IMR-90 (cell line): ENCODE measurements at regions not wholly inside any gene's neighbourhood (a gene's known extent, or its start where the extent isn't known, plus 50 kb on each side); places are given as distances from the start of the nearest gene placed in this dataset.
A peak's percentile ranks its signal among the peaks of the same experiment; 100 is the strongest.

Source experiments
- ATAC-seq: fragments of 200-7000 bp; cut with Tn5 transposase; 2 replicates; pipeline ENCODE4 v1.9.1; 2020; ENCODE audit warnings: low read depth, mild to moderate bottlenecking, moderate library complexity
- BruUV-seq: library from RNA; stranded (reverse); fragments of 400-500 nt; replicated peaks from 2 replicates; lab custom pipeline; 2021; lab: Mats Ljungman, UMichigan
- CTCF ChIA-PET: fragments of 300-600 bp; formaldehyde crosslinking; extraction: SDS; loops from one replicate; lab custom pipeline; 2021; ENCODE audit warnings: antibody characterized with exemption; lab: Yijun Ruan, JAX
- POLR2A ChIA-PET: fragments of 300-600 bp; sonication (Branson Sonifier 250); formaldehyde crosslinking; loops from one replicate; lab custom pipeline; 2022; ENCODE audit warnings: antibody characterized with exemption; ENCODE audit not compliant: unreplicated experiment; lab: Charles Lee
- DNase-seq: peaks from one replicate; pipeline ENCODE4 v3.0.0; 2013
- H2AFZ ChIP-seq: replicated peaks from 2 replicates; pipeline ENCODE3; 2013; ENCODE audit warnings: low read length, mild to moderate bottlenecking; ENCODE audit not compliant: poor library complexity
- H2AK5ac ChIP-seq: 2 replicates; pipeline ENCODE4 v1.6.1; 2013; ENCODE audit warnings: low read depth, low read length, inconsistent platforms
- H2AK9ac ChIP-seq: replicated peaks from 2 replicates; pipeline ENCODE3; 2013; ENCODE audit warnings: mild to moderate bottlenecking, low read depth, low read length, moderate library complexity; ENCODE audit not compliant: poor library complexity
- H2BK120ac ChIP-seq: 2 replicates; pipeline ENCODE4 v1.6.1; 2013; ENCODE audit warnings: low read depth, low read length, inconsistent platforms
- H2BK15ac ChIP-seq: 3 replicates; pipeline ENCODE4 v1.6.1; 2013; ENCODE audit warnings: low read depth, low read length, inconsistent platforms
- H2BK20ac ChIP-seq: 2 replicates; pipeline ENCODE4 v1.6.1; 2013; ENCODE audit warnings: low read depth, mild to moderate bottlenecking, inconsistent platforms, low read length, moderate library complexity
- H2BK5ac ChIP-seq: 2 replicates; pipeline ENCODE4 v1.6.1; 2013; ENCODE audit warnings: mild to moderate bottlenecking, low read depth, low read length, inconsistent platforms; ENCODE audit not compliant: poor library complexity, severe bottlenecking
- H3K14ac ChIP-seq: replicated peaks from 2 replicates; pipeline ENCODE4 v1.6.1; 2013; ENCODE audit warnings: low read depth, low read length, inconsistent platforms
- H3K18ac ChIP-seq: 2 replicates; pipeline ENCODE4 v1.6.1; 2013; ENCODE audit warnings: low read depth, low read length, control low read depth
- H3K23ac ChIP-seq: 2 replicates; pipeline ENCODE4 v1.6.1; 2013; ENCODE audit warnings: low read depth, low read length, inconsistent platforms
- H3K27ac ChIP-seq: 2 replicates; pipeline ENCODE4 v1.5.1; 2013; ENCODE audit warnings: mild to moderate bottlenecking, control low read depth, low read length; ENCODE audit not compliant: insufficient read depth
- H3K27me3 ChIP-seq: 2 replicates; pipeline ENCODE4 v1.6.1; 2013; ENCODE audit warnings: low read length; ENCODE audit not compliant: control insufficient read depth, insufficient read depth
- H3K36me3 ChIP-seq: 2 replicates; pipeline ENCODE4 v1.6.1; 2013; ENCODE audit warnings: low read length, mixed read lengths; ENCODE audit not compliant: control insufficient read depth, insufficient read depth
- H3K4ac ChIP-seq: 2 replicates; pipeline ENCODE4 v1.6.1; 2013; ENCODE audit warnings: low read depth, low read length, inconsistent platforms
- H3K4me1 ChIP-seq: 2 replicates; pipeline ENCODE4 v1.6.1; 2013; ENCODE audit warnings: low read length, mixed read lengths; ENCODE audit not compliant: control insufficient read depth, insufficient read depth
- H3K4me2 ChIP-seq: 2 replicates; pipeline ENCODE4 v1.6.1; 2013; ENCODE audit warnings: low read depth, mild to moderate bottlenecking, control low read depth, low read length, moderate library complexity
- H3K4me3 ChIP-seq: 2 replicates; pipeline ENCODE4 v1.5.1; 2013; ENCODE audit warnings: low read depth, mild to moderate bottlenecking, control low read depth, low read length, moderate library complexity; ENCODE audit not compliant: insufficient read depth
- H3K56ac ChIP-seq: 2 replicates; pipeline ENCODE4 v1.6.1; 2013; ENCODE audit warnings: low read length, inconsistent platforms; ENCODE audit not compliant: insufficient read depth; ENCODE audit errors: extremely low read depth
- H3K79me1 ChIP-seq, 2 experiments: 2 replicates each; pipeline ENCODE4 v1.6.1; 2013; ENCODE audit warnings: low read length in 2 of 2, inconsistent platforms in 1 of 2, low read depth in 1 of 2
- H3K9ac ChIP-seq: 2 replicates; pipeline ENCODE4 v1.6.1; 2013; ENCODE audit warnings: low read depth, low read length, control low read depth
- H3K9me1 ChIP-seq: 2 replicates; pipeline ENCODE4 v1.6.1; 2013; ENCODE audit warnings: low read length, inconsistent platforms; ENCODE audit not compliant: insufficient read depth
- H3K9me3 ChIP-seq: 2 replicates; pipeline ENCODE4 v1.6.1; 2013; ENCODE audit warnings: low read length; ENCODE audit not compliant: control insufficient read depth, insufficient read depth
- H4K20me1 ChIP-seq: 2 replicates; pipeline ENCODE4 v1.6.1; 2013; ENCODE audit warnings: low read length, inconsistent platforms; ENCODE audit not compliant: insufficient read depth
- H4K5ac ChIP-seq: 2 replicates; pipeline ENCODE4 v1.6.1; 2013; ENCODE audit warnings: mild to moderate bottlenecking, low read depth, low read length, control low read depth
- H4K8ac ChIP-seq, 2 experiments: 2 replicates each; pipeline ENCODE4 v1.6.1; 2013; ENCODE audit warnings: low read depth in 2 of 2, low read length in 2 of 2, control low read depth in 1 of 2, inconsistent platforms in 1 of 2
- H4K91ac ChIP-seq: 2 replicates; pipeline ENCODE4 v1.6.1; 2013; ENCODE audit warnings: low read depth, low read length, inconsistent platforms; ENCODE audit not compliant: insufficient read depth
- BHLHE40 ChIP-seq: fragments of 150-350 bp; IDR thresholded peaks from 2 replicates; pipeline ENCODE4 v1.6.1; 2016; ENCODE audit warnings: mild to moderate bottlenecking, low read depth, low read length
- CEBPB ChIP-seq: IDR thresholded peaks from 2 replicates; pipeline ENCODE4 v1.6.1; 2012; ENCODE audit warnings: low read depth, low read length, improper control_type of control experiment
- NFE2L2 ChIP-seq: fragments of 150-350 bp; IDR thresholded peaks from 2 replicates; pipeline ENCODE4 v1.6.1; 2016; ENCODE audit warnings: low read depth, mild to moderate bottlenecking, low read length
- WGBS, 2 experiments: methylation state at CpG; one replicate each; pipeline versions ENCODE4 v1.1.5 to v1.1.7; 2013; ENCODE audit warnings: missing lambda C conversion rate in 2 of 2; ENCODE audit not compliant: insufficient read length in 1 of 2; ENCODE audit errors: extremely low coverage in 2 of 2; 5-methylcytosine and 5-hydroxymethylcytosine counted together
- dilution Hi-C: fragments of 300-500 bp; cut with HindIII; formaldehyde crosslinking; loops from one replicate; pipeline ENCODE4 v1.14.3; 2018; ENCODE audit warnings: low sequenced_read_pairs; ENCODE audit not compliant: unreplicated experiment
- in situ Hi-C: fragments of 300-500 bp; cut with MboI; formaldehyde crosslinking; loops from 3 replicates; pipeline ENCODE4 v1.14.3; 2019; ENCODE audit warnings: low sequenced_read_pairs, inconsistent platforms, mixed read lengths
- intact Hi-C: fragments of 100-400 bp; cut with micrococcal nuclease; formaldehyde crosslinking; loops from 2 replicates; pipeline ENCODE4 v1.10.0; 2022
- TF ChIP-seq, protein P1 (sequence below): conservative IDR thresholded peaks from 2 replicates; pipeline ENCODE4 v1.5.1; 2012; ENCODE audit warnings: mild to moderate bottlenecking, low read depth, low read length, improper control_type of control experiment

DNA sequence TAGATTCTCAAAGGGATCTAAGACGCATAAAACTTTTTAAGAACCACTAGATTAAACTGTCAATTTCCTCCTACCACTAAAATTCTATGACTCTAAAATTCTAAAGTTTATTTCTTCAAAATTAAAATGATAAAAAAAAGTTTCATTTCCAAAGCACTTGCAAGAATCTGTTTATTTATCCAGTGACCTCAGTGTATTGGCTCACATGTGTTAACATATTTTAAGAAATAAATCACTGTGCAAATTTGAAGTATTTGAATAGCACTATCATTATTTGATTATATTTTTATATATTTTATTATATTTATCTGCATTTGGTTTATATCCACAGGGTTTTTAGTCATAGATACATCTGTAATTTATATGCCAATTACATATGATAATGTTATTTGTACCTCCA, 62.2 kb upstream of the SLC12A2 start:
- peak; percentile 56 for ATAC-seq
- no peak for TF ChIP-seq NFE2L2
- TF ChIP-seq CEBPB = peak; percentile 23; the same call in 1 of the 2 replicates
- TF ChIP-seq BHLHE40 = 0 out of 2 replicates have a peak, but pooled peaks have one; percentile 9
- TF ChIP-seq, protein P1, sequence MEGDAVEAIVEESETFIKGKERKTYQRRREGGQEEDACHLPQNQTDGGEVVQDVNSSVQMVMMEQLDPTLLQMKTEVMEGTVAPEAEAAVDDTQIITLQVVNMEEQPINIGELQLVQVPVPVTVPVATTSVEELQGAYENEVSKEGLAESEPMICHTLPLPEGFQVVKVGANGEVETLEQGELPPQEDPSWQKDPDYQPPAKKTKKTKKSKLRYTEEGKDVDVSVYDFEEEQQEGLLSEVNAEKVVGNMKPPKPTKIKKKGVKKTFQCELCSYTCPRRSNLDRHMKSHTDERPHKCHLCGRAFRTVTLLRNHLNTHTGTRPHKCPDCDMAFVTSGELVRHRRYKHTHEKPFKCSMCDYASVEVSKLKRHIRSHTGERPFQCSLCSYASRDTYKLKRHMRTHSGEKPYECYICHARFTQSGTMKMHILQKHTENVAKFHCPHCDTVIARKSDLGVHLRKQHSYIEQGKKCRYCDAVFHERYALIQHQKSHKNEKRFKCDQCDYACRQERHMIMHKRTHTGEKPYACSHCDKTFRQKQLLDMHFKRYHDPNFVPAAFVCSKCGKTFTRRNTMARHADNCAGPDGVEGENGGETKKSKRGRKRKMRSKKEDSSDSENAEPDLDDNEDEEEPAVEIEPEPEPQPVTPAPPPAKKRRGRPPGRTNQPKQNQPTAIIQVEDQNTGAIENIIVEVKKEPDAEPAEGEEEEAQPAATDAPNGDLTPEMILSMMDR = no peak
- intact Hi-C loops = no loop called here

More for the DNA sequence above, 62.2 kb upstream of the SLC12A2 start:
- in situ Hi-C loops (no loop called here), dilution Hi-C loops (no loop called here)
- no CpG with 5 or more reads among the region's 1 CpG for WGBS, 2 experiments
- H2BK20ac ChIP-seq = no peak overlapping the region
- no peak overlapping the region for H4K5ac ChIP-seq
- H4K91ac ChIP-seq = no peak overlapping the region
- no peak overlapping the region for H3K14ac ChIP-seq
- H3K4me2 ChIP-seq = no peak overlapping the region
- H2BK120ac ChIP-seq = no peak overlapping the region
- no peak overlapping the region for H2AK5ac ChIP-seq
- no peak overlapping the region for H3K56ac ChIP-seq
- H3K18ac ChIP-seq = no peak overlapping the region
- no peak overlapping the region for H3K27ac ChIP-seq
- H3K4ac ChIP-seq = no peak overlapping the region
- H2BK5ac ChIP-seq = no peak overlapping the region
- H3K4me1 ChIP-seq = peaks cover 2% of the 10 kb centered on the region; the same call in 1 of the 2 replicates
- BruUV-seq = no TSS peak
- no peaks in the 10 kb centered on the region for H4K20me1 ChIP-seq
- no peaks in the 10 kb centered on the region for H3K79me1 ChIP-seq
- no peak overlapping the region for H2AFZ ChIP-seq
- H3K36me3 ChIP-seq = no peaks in the 10 kb centered on the region
- H2AK9ac ChIP-seq = no peak overlapping the region
- peak; percentile 72 for DNase-seq
- no peak overlapping the region for H3K4me3 ChIP-seq
- no peak overlapping the region for H3K23ac ChIP-seq
- ChIA-PET POLR2A (no interaction called here), CTCF (interaction anchor here (1.0 kb wide), 1 partner anchor 10 kb away, joined by 4 read pairs; no protein-coding TSS in a partner anchor)
- no peak overlapping the region for H4K8ac ChIP-seq
- H2BK15ac ChIP-seq = no peak overlapping the region
- peaks cover 2% of the 10 kb centered on the region; the same call in 1 of the 2 replicates for H3K9me3 ChIP-seq
- no peaks in the 10 kb centered on the region for H3K27me3 ChIP-seq
- H3K9ac ChIP-seq = no peak overlapping the region
- 0 out of 2 replicates have a peak, but pooled peaks cover 3% of the 10 kb centered on the region for H3K9me1 ChIP-seq
